ENCODE measurements at regions not wholly inside any gene's neighbourhood (a gene's known extent, or its start where the extent isn't known, plus 50 kb on each side); places are given as distances from the start of the nearest gene placed in this dataset.

DNA sequence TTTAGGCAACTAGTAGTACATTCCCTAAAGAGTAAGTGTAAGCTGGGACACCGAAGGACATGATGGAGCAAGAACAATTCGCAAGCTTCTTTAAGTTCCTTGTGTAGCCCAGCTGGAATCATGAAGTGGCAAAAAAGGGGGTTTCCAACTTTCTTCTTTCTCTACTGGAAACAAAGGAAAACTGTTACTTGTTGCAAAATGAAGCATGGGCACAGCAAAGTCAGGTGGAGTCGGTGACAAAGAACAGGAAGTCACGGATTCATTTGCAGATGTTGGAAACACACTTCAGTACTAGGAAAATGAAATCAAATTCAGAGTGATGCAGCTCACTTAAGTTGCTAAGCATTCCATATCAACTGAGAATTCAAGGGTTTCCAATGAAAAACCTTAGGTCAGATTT lies 706.9 kb upstream of the STXBP6 start:
- H4K91ac ChIP-seq (ENCODE audit: insufficient read depth, low read depth, low read length): no peak overlapping the region
- no peak overlapping the region for H2BK20ac ChIP-seq (ENCODE audit: low read depth, low read length)
- no peak overlapping the region for H3K4me2 ChIP-seq (ENCODE audit: low read depth, low read length)
- no peak overlapping the region for H3K27ac ChIP-seq (ENCODE audit: insufficient read depth, low read length)
- no peaks in the 10 kb centered on the region for H3K27me3 ChIP-seq (ENCODE audit: control insufficient read depth, insufficient read depth, low read length)
- H3K79me1 ChIP-seq (ENCODE audit: low read depth in 1 of 2, low read length in 2 of 2): no peaks in the 10 kb centered on the region
- dilution Hi-C loops (cut with HindIII; ENCODE audit: low sequenced_read_pairs, unreplicated experiment) (no loop called here), intact Hi-C loops (cut with micrococcal nuclease) (no loop called here), in situ Hi-C loops (cut with MboI; ENCODE audit: low sequenced_read_pairs) (no loop called here)
- H2AK9ac ChIP-seq (replicated peaks; ENCODE audit: low read depth, low read length, poor library complexity): no peak overlapping the region
- H4K5ac ChIP-seq (ENCODE audit: low read depth, low read length): no peak overlapping the region
- no peak overlapping the region for H2BK15ac ChIP-seq (ENCODE audit: low read depth, low read length)
- DNase-seq (no peak), ATAC-seq (ENCODE audit: low read depth) (no peak)
- ChIA-PET CTCF (no interaction called here), POLR2A (ENCODE audit: unreplicated experiment) (no interaction called here)
- H4K8ac ChIP-seq (ENCODE audit: low read depth in 2 of 2, low read length in 2 of 2): no peak overlapping the region
- no peak overlapping the region for H3K56ac ChIP-seq (ENCODE audit: extremely low read depth, insufficient read depth, low read length)
- H2AK5ac ChIP-seq (ENCODE audit: low read depth, low read length): no peak overlapping the region
- H3K9me1 ChIP-seq (ENCODE audit: insufficient read depth, low read length): no peaks in the 10 kb centered on the region
- no peak overlapping the region for H2AFZ ChIP-seq (replicated peaks; ENCODE audit: low read length, poor library complexity)
- no peak overlapping the region for H3K4ac ChIP-seq (ENCODE audit: low read depth, low read length)
- no peak overlapping the region for H3K4me3 ChIP-seq (ENCODE audit: insufficient read depth, low read depth, low read length)
- no peak overlapping the region for H2BK5ac ChIP-seq (ENCODE audit: low read depth, low read length, poor library complexity, severe bottlenecking)
- no peaks in the 10 kb centered on the region for H3K36me3 ChIP-seq (ENCODE audit: control insufficient read depth, insufficient read depth, low read length)
- no peak overlapping the region for H3K14ac ChIP-seq (replicated peaks; ENCODE audit: low read depth, low read length)
- no CpG with 5 or more reads among the region's 4 CpGs for WGBS, 2 experiments (ENCODE audit: extremely low coverage in 2 of 2, insufficient read length in 1 of 2)
- H3K23ac ChIP-seq (ENCODE audit: low read depth, low read length): no peak overlapping the region
- no peak overlapping the region for H3K18ac ChIP-seq (ENCODE audit: low read depth, low read length)
- TF ChIP-seq MAZ (IDR thresholded peaks at IDR 0.05; ENCODE audit: borderline replicate concordance, low read depth, low read length): no peak
- no peak for TF ChIP-seq FOS (IDR thresholded peaks at IDR 0.05; ENCODE audit: low read depth, low read length)
- no peak for TF ChIP-seq RCOR1 (IDR thresholded peaks at IDR 0.05; ENCODE audit: insufficient replicate concordance, low read length)
- no peak for TF ChIP-seq CEBPB (IDR thresholded peaks at IDR 0.05; ENCODE audit: low read depth, low read length)
- TF ChIP-seq, protein P1, sequence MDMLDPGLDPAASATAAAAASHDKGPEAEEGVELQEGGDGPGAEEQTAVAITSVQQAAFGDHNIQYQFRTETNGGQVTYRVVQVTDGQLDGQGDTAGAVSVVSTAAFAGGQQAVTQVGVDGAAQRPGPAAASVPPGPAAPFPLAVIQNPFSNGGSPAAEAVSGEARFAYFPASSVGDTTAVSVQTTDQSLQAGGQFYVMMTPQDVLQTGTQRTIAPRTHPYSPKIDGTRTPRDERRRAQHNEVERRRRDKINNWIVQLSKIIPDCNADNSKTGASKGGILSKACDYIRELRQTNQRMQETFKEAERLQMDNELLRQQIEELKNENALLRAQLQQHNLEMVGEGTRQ (IDR thresholded peaks at IDR 0.05; ENCODE audit: low read depth, low read length): no peak
- BruUV-seq (replicated peaks): no TSS peak
- no peaks in the 10 kb centered on the region for H3K4me1 ChIP-seq (ENCODE audit: control insufficient read depth, insufficient read depth, low read length)
- H3K9ac ChIP-seq (ENCODE audit: low read depth, low read length): no peak overlapping the region
- no peaks in the 10 kb centered on the region for H4K20me1 ChIP-seq (ENCODE audit: insufficient read depth, low read length)
- H2BK120ac ChIP-seq (ENCODE audit: low read depth, low read length): no peak overlapping the region
- peaks cover 2% of the 10 kb centered on the region; the same call in 1 of the 2 replicates for H3K9me3 ChIP-seq (ENCODE audit: control insufficient read depth, insufficient read depth, low read length)
